Caco-2 (cell line): ENCODE measurements at regions not wholly inside any gene's neighbourhood (a gene's known extent, or its start where the extent isn't known, plus 50 kb on each side); places are given as distances from the start of the nearest gene placed in this dataset.

Experiments
- BruUV-seq: library from RNA; stranded (reverse); fragments of 400-500 nt; replicated peaks from 2 replicates; lab custom pipeline; 2021; lab: Mats Ljungman, UMichigan
- CTCF ChIA-PET: fragments of 300-600 bp; sonication (Branson Sonifier 250); formaldehyde crosslinking; loops from one replicate; lab custom pipeline; 2022; ENCODE audit warnings: antibody characterized with exemption; lab: Charles Lee
- POLR2A ChIA-PET: fragments of 300-600 bp; sonication (Branson Sonifier 250); formaldehyde crosslinking; loops from one replicate; lab custom pipeline; 2022; ENCODE audit warnings: antibody characterized with exemption; lab: Charles Lee
- DNase-seq, 2 experiments: peaks; one replicate each; pipeline versions ENCODE4 v3.0.0 to v3.0.0-alpha.2; 2020 to 2022
- H3K27me3 ChIP-seq: replicated peaks from 2 replicates; pipeline ENCODE4 v1.6.0; 2011; ENCODE audit warnings: low read length; ENCODE audit not compliant: control insufficient read depth, insufficient read depth
- H3K36me3 ChIP-seq: 2 replicates; pipeline ENCODE4 v1.5.1; 2011; ENCODE audit warnings: low read length; ENCODE audit not compliant: control insufficient read depth, insufficient read depth
- H3K4me1 ChIP-seq: fragments of 250-450 bp; sonication (Bioruptor Pico); 2 replicates; pipeline ENCODE4 v1.5.1; 2020; ENCODE audit warnings: mild to moderate bottlenecking
- H3K4me3 ChIP-seq: 2 replicates; pipeline ENCODE4 v1.5.1; 2011; ENCODE audit warnings: low read depth, mild to moderate bottlenecking, control low read depth, low read length
- H3K9me3 ChIP-seq: fragments of 250-450 bp; sonication (Bioruptor Pico); 2 replicates; pipeline ENCODE4 v1.5.1; 2020; ENCODE audit warnings: mild to moderate bottlenecking, moderate library complexity
- H3K27ac Mint-ChIP-seq: one replicate; pipeline ENCODE4 v1.8.0; 2022; ENCODE audit warnings: mixed read lengths; ENCODE audit not compliant: unreplicated experiment
- H3K27me3 Mint-ChIP-seq: one replicate; pipeline ENCODE4 v1.8.0; 2022; ENCODE audit warnings: mixed read lengths; ENCODE audit not compliant: insufficient read depth, unreplicated experiment
- H3K36me3 Mint-ChIP-seq: one replicate; pipeline ENCODE4 v1.8.0; 2022; ENCODE audit warnings: mild to moderate bottlenecking, mixed read lengths; ENCODE audit not compliant: insufficient read depth, unreplicated experiment
- H3K4me1 Mint-ChIP-seq: one replicate; pipeline ENCODE4 v1.8.0; 2022; ENCODE audit warnings: low read depth, mixed read lengths; ENCODE audit not compliant: unreplicated experiment
- H3K4me3 Mint-ChIP-seq: one replicate; pipeline ENCODE4 v1.8.0; 2022; ENCODE audit warnings: mild to moderate bottlenecking, moderate library complexity, mixed read lengths; ENCODE audit not compliant: unreplicated experiment
- H3K9me3 Mint-ChIP-seq: one replicate; pipeline ENCODE4 v1.8.0; 2022; ENCODE audit warnings: mixed read lengths; ENCODE audit not compliant: unreplicated experiment
- CTCF ChIP-seq, 2 experiments: fragments of 200-600 bp in 1 of 2; IDR thresholded peaks; 1 replicate in 1 of 2; 2 replicates in 1 of 2; pipeline versions ENCODE4 v1.5.1 to v1.8.0; 2011 to 2022; ENCODE audit warnings: antibody characterized with exemption in 1 of 2, control low read depth in 1 of 2, inconsistent platforms in 1 of 2, low read depth in 1 of 2, low read length in 1 of 2, mild to moderate bottlenecking in 1 of 2, moderate library complexity in 1 of 2; ENCODE audit not compliant: insufficient read depth in 1 of 2, severe bottlenecking in 1 of 2, unreplicated experiment in 1 of 2
- intact Hi-C: fragments of 100-400 bp; cut with micrococcal nuclease; formaldehyde crosslinking; loops from one replicate; pipeline ENCODE4 v1.10.0; 2022; ENCODE audit not compliant: unreplicated experiment

GRCh38 chr6:40268166-40268565 is 319.0 kb downstream of the LRFN2 start:
- BruUV-seq, result no TSS peak
- no peak for DNase-seq
- Mint-ChIP-seq H3K36me3 (no peaks in the 10 kb centered on the region), H3K27me3 (peaks cover 3% of the 10 kb centered on the region), H3K9me3 (no peaks in the 10 kb centered on the region), H3K4me1 (no peaks in the 10 kb centered on the region), H3K4me3 (no peak overlapping the region), H3K27ac (no peak overlapping the region)
- H3K27me3 ChIP-seq, result no peaks in the 10 kb centered on the region; the same call in 1 of the 2 replicates
- intact Hi-C loops, result no loop called here
- H3K4me1 ChIP-seq, result no peaks in the 10 kb centered on the region
- CTCF ChIA-PET, result no interaction called here
- no peaks in the 10 kb centered on the region for H3K36me3 ChIP-seq
- H3K4me3 ChIP-seq, result no peak overlapping the region
- TF ChIP-seq CTCF (IDR thresholded peaks at IDR 0.05; ENCODE audit: insufficient read depth in 1 of 2, low read depth in 1 of 2, low read length in 1 of 2, severe bottlenecking in 1 of 2, unreplicated experiment in 1 of 2), result no peak
- POLR2A ChIA-PET, result no interaction called here
- no peaks in the 10 kb centered on the region for H3K9me3 ChIP-seq

GRCh38 chr6:40265615-40266014 is 321.5 kb downstream of the LRFN2 start:
- Histone ChIP-seq H3K4me1 (no peaks in the 10 kb centered on the region), H3K4me3 (no peak overlapping the region), H3K27me3 (no peaks in the 10 kb centered on the region), H3K9me3 (no peaks in the 10 kb centered on the region), H3K36me3 (no peaks in the 10 kb centered on the region)
- no peak overlapping the region for H3K4me3 Mint-ChIP-seq
- H3K27ac Mint-ChIP-seq, result no peak overlapping the region
- peaks cover 13% of the 10 kb centered on the region for H3K27me3 Mint-ChIP-seq
- intact Hi-C loops, result no loop called here
- BruUV-seq, result no TSS peak
- no peaks in the 10 kb centered on the region for H3K9me3 Mint-ChIP-seq
- no peaks in the 10 kb centered on the region for H3K36me3 Mint-ChIP-seq
- TF ChIP-seq CTCF (IDR thresholded peaks at IDR 0.05; ENCODE audit: insufficient read depth in 1 of 2, low read depth in 1 of 2, low read length in 1 of 2, severe bottlenecking in 1 of 2, unreplicated experiment in 1 of 2), result no peak
- no peaks in the 10 kb centered on the region for H3K4me1 Mint-ChIP-seq
- no peak for DNase-seq
- POLR2A ChIA-PET, result no interaction called here
- CTCF ChIA-PET, result interaction anchor here (0.6 kb wide), 1 partner anchor 396 kb away, joined by 4 read pairs; no protein-coding TSS in a partner anchor

GRCh38 chr6:40263970-40264369 is 323.2 kb downstream of the LRFN2 start:
- Mint-ChIP-seq H3K4me1 (no peaks in the 10 kb centered on the region), H3K9me3 (no peaks in the 10 kb centered on the region), H3K4me3 (no peak overlapping the region), H3K36me3 (no peaks in the 10 kb centered on the region), H3K27ac (no peak overlapping the region), H3K27me3 (peaks cover 13% of the 10 kb centered on the region)
- no peaks in the 10 kb centered on the region for H3K36me3 ChIP-seq
- 0 out of 2 replicates have a peak, but pooled peaks cover 1% of the 10 kb centered on the region for H3K27me3 ChIP-seq
- ChIA-PET CTCF (no interaction called here), POLR2A (no interaction called here)
- intact Hi-C loops, result no loop called here
- no peak for DNase-seq
- no peaks in the 10 kb centered on the region for H3K9me3 ChIP-seq
- no TSS peak for BruUV-seq
- H3K4me1 ChIP-seq, result no peaks in the 10 kb centered on the region
- no peak for TF ChIP-seq CTCF (IDR thresholded peaks at IDR 0.05; ENCODE audit: insufficient read depth in 1 of 2, low read depth in 1 of 2, low read length in 1 of 2, severe bottlenecking in 1 of 2, unreplicated experiment in 1 of 2)
- no peak overlapping the region for H3K4me3 ChIP-seq
